Caco-2 (cell line): ENCODE measurements at regions not wholly inside any gene's neighbourhood (a gene's known extent, or its start where the extent isn't known, plus 50 kb on each side); places are given as distances from the start of the nearest gene placed in this dataset.

Source experiments
- BruUV-seq: library from RNA; stranded (reverse); fragments of 400-500 nt; replicated peaks from 2 replicates; lab custom pipeline; 2021; lab: Mats Ljungman, UMichigan
- CTCF ChIA-PET: fragments of 300-600 bp; sonication (Branson Sonifier 250); formaldehyde crosslinking; loops from one replicate; lab custom pipeline; 2022; ENCODE audit warnings: antibody characterized with exemption; lab: Charles Lee
- POLR2A ChIA-PET: fragments of 300-600 bp; sonication (Branson Sonifier 250); formaldehyde crosslinking; loops from one replicate; lab custom pipeline; 2022; ENCODE audit warnings: antibody characterized with exemption; lab: Charles Lee
- DNase-seq, 2 experiments: peaks; one replicate each; pipeline versions ENCODE4 v3.0.0 to v3.0.0-alpha.2; 2020 to 2022
- H3K27me3 ChIP-seq: replicated peaks from 2 replicates; pipeline ENCODE4 v1.6.0; 2011; ENCODE audit warnings: low read length; ENCODE audit not compliant: control insufficient read depth, insufficient read depth
- H3K36me3 ChIP-seq: 2 replicates; pipeline ENCODE4 v1.5.1; 2011; ENCODE audit warnings: low read length; ENCODE audit not compliant: control insufficient read depth, insufficient read depth
- H3K4me1 ChIP-seq: fragments of 250-450 bp; sonication (Bioruptor Pico); 2 replicates; pipeline ENCODE4 v1.5.1; 2020; ENCODE audit warnings: mild to moderate bottlenecking
- H3K4me3 ChIP-seq: 2 replicates; pipeline ENCODE4 v1.5.1; 2011; ENCODE audit warnings: low read depth, mild to moderate bottlenecking, control low read depth, low read length
- H3K9me3 ChIP-seq: fragments of 250-450 bp; sonication (Bioruptor Pico); 2 replicates; pipeline ENCODE4 v1.5.1; 2020; ENCODE audit warnings: mild to moderate bottlenecking, moderate library complexity
- H3K27ac Mint-ChIP-seq: one replicate; pipeline ENCODE4 v1.8.0; 2022; ENCODE audit warnings: mixed read lengths; ENCODE audit not compliant: unreplicated experiment
- H3K27me3 Mint-ChIP-seq: one replicate; pipeline ENCODE4 v1.8.0; 2022; ENCODE audit warnings: mixed read lengths; ENCODE audit not compliant: insufficient read depth, unreplicated experiment
- H3K36me3 Mint-ChIP-seq: one replicate; pipeline ENCODE4 v1.8.0; 2022; ENCODE audit warnings: mild to moderate bottlenecking, mixed read lengths; ENCODE audit not compliant: insufficient read depth, unreplicated experiment
- H3K4me1 Mint-ChIP-seq: one replicate; pipeline ENCODE4 v1.8.0; 2022; ENCODE audit warnings: low read depth, mixed read lengths; ENCODE audit not compliant: unreplicated experiment
- H3K4me3 Mint-ChIP-seq: one replicate; pipeline ENCODE4 v1.8.0; 2022; ENCODE audit warnings: mild to moderate bottlenecking, moderate library complexity, mixed read lengths; ENCODE audit not compliant: unreplicated experiment
- H3K9me3 Mint-ChIP-seq: one replicate; pipeline ENCODE4 v1.8.0; 2022; ENCODE audit warnings: mixed read lengths; ENCODE audit not compliant: unreplicated experiment
- intact Hi-C: fragments of 100-400 bp; cut with micrococcal nuclease; formaldehyde crosslinking; loops from one replicate; pipeline ENCODE4 v1.10.0; 2022; ENCODE audit not compliant: unreplicated experiment
- TF ChIP-seq, protein P1 (sequence below), 2 experiments: fragments of 200-600 bp in 1 of 2; IDR thresholded peaks; 1 replicate in 1 of 2; 2 replicates in 1 of 2; pipeline versions ENCODE4 v1.5.1 to v1.8.0; 2011 to 2022; ENCODE audit warnings: antibody characterized with exemption in 1 of 2, control low read depth in 1 of 2, inconsistent platforms in 1 of 2, low read depth in 1 of 2, low read length in 1 of 2, mild to moderate bottlenecking in 1 of 2, moderate library complexity in 1 of 2; ENCODE audit not compliant: insufficient read depth in 1 of 2, severe bottlenecking in 1 of 2, unreplicated experiment in 1 of 2

- no peaks in the 10 kb centered on the region for H3K9me3 ChIP-seq
- H3K4me3 ChIP-seq: no peak overlapping the region
- no peaks in the 10 kb centered on the region for H3K27me3 ChIP-seq
- ChIA-PET POLR2A (no interaction called here), CTCF (no interaction called here)
- BruUV-seq: no TSS peak
- no peak for DNase-seq
- Mint-ChIP-seq H3K36me3 (no peaks in the 10 kb centered on the region), H3K4me1 (peaks cover 19% of the 10 kb centered on the region), H3K9me3 (no peaks in the 10 kb centered on the region), H3K27me3 (no peaks in the 10 kb centered on the region), H3K4me3 (no peak overlapping the region), H3K27ac (no peak overlapping the region)
- peaks cover 25% of the 10 kb centered on the region for H3K4me1 ChIP-seq
- H3K36me3 ChIP-seq: no peaks in the 10 kb centered on the region
- TF ChIP-seq, protein P1, sequence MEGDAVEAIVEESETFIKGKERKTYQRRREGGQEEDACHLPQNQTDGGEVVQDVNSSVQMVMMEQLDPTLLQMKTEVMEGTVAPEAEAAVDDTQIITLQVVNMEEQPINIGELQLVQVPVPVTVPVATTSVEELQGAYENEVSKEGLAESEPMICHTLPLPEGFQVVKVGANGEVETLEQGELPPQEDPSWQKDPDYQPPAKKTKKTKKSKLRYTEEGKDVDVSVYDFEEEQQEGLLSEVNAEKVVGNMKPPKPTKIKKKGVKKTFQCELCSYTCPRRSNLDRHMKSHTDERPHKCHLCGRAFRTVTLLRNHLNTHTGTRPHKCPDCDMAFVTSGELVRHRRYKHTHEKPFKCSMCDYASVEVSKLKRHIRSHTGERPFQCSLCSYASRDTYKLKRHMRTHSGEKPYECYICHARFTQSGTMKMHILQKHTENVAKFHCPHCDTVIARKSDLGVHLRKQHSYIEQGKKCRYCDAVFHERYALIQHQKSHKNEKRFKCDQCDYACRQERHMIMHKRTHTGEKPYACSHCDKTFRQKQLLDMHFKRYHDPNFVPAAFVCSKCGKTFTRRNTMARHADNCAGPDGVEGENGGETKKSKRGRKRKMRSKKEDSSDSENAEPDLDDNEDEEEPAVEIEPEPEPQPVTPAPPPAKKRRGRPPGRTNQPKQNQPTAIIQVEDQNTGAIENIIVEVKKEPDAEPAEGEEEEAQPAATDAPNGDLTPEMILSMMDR (IDR thresholded peaks at IDR 0.05; ENCODE audit: insufficient read depth in 1 of 2, low read depth in 1 of 2, low read length in 1 of 2, severe bottlenecking in 1 of 2, unreplicated experiment in 1 of 2): no peak
- intact Hi-C loops: loop anchor here (10.0 kb wide), 1 partner anchor 144 kb away; no protein-coding TSS in a partner anchor
Measured at GRCh38 chr16:75948441-75948840, 222.2 kb upstream of the CPHXL start.

DNA sequence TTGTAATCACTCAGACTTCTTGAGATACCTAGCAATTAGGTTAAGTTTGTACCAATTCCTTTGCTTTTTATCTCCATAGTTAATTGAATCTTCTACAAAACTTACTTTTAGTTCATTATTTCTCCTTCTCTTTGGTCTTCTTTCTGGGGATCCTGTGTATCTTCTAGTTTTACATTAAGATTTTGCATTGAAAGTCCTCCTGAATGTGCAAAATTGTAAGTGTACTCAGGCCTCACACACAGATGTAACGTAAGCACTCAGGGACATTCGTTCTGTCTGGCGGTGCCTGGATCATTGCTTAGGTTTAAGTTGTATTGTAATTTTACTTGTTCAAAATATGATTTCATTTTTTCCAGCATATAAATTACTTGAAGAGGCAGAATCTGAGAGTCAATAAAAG is 222.6 kb upstream of the CPHXL start:
- Mint-ChIP-seq H3K27me3 (no peaks in the 10 kb centered on the region), H3K4me1 (peaks cover 17% of the 10 kb centered on the region), H3K36me3 (no peaks in the 10 kb centered on the region), H3K4me3 (no peak overlapping the region), H3K9me3 (no peaks in the 10 kb centered on the region), H3K27ac (no peak overlapping the region)
- H3K36me3 ChIP-seq: no peaks in the 10 kb centered on the region
- no peaks in the 10 kb centered on the region for H3K27me3 ChIP-seq
- TF ChIP-seq, protein P1 (IDR thresholded peaks at IDR 0.05; ENCODE audit: insufficient read depth in 1 of 2, low read depth in 1 of 2, low read length in 1 of 2, severe bottlenecking in 1 of 2, unreplicated experiment in 1 of 2): no peak
- CTCF ChIA-PET: no interaction called here
- POLR2A ChIA-PET: no interaction called here
- intact Hi-C loops: loop anchor here (10.0 kb wide), 1 partner anchor 144 kb away; no protein-coding TSS in a partner anchor
- no peak overlapping the region for H3K4me3 ChIP-seq
- BruUV-seq: no TSS peak
- no peak for DNase-seq
- no peaks in the 10 kb centered on the region for H3K9me3 ChIP-seq
- peaks cover 20% of the 10 kb centered on the region for H3K4me1 ChIP-seq

- Mint-ChIP-seq H3K36me3 (no peaks in the 10 kb centered on the region), H3K27ac (no peak overlapping the region), H3K9me3 (no peaks in the 10 kb centered on the region), H3K4me3 (no peak overlapping the region), H3K27me3 (no peaks in the 10 kb centered on the region), H3K4me1 (peaks cover 11% of the 10 kb centered on the region)
- H3K4me1 ChIP-seq: no peaks in the 10 kb centered on the region
- ChIA-PET CTCF (no interaction called here), POLR2A (no interaction called here)
- no peak for DNase-seq
- H3K9me3 ChIP-seq: no peaks in the 10 kb centered on the region
- TF ChIP-seq, protein P1 (IDR thresholded peaks at IDR 0.05; ENCODE audit: insufficient read depth in 1 of 2, low read depth in 1 of 2, low read length in 1 of 2, severe bottlenecking in 1 of 2, unreplicated experiment in 1 of 2): no peak
- no peak overlapping the region for H3K4me3 ChIP-seq
- no TSS peak for BruUV-seq
- no peaks in the 10 kb centered on the region for H3K36me3 ChIP-seq
- H3K27me3 ChIP-seq: no peaks in the 10 kb centered on the region
- intact Hi-C loops: no loop called here
Measured at GRCh38 chr16:75952124-75952523, 225.8 kb upstream of the CPHXL start.
